MCF 10A (cell line): ENCODE measurements at regions not wholly inside any gene's neighbourhood (a gene's known extent, or its start where the extent isn't known, plus 50 kb on each side); places are given as distances from the start of the nearest gene placed in this dataset.

ENCODE experiments used
- BruUV-seq: library from RNA; stranded (reverse); fragments of 400-500 nt; replicated peaks from 2 replicates; lab custom pipeline; 2021; lab: Mats Ljungman, UMichigan
- CTCF ChIA-PET: fragments of 300-600 bp; sonication (Branson Sonifier 250); formaldehyde crosslinking; extraction: SDS; loops from one replicate; lab custom pipeline; 2021; ENCODE audit warnings: antibody characterized with exemption, inconsistent platforms; lab: Yijun Ruan, JAX
- POLR2A ChIA-PET: fragments of 300-600, 350-650 bp; sonication (Branson Sonifier 250); formaldehyde crosslinking; extraction: SDS; loops from one replicate; lab custom pipeline; 2020; ENCODE audit warnings: antibody characterized with exemption, inconsistent platforms; lab: Yijun Ruan, JAX
- DNase-seq: peaks from one replicate; pipeline ENCODE4 v3.0.0-alpha.2; 2018; ENCODE audit not compliant: unreplicated experiment
- H3K27ac Mint-ChIP-seq: one replicate; pipeline ENCODE4 v1.8.0; 2022; ENCODE audit warnings: mild to moderate bottlenecking, low read depth, mixed read lengths; ENCODE audit not compliant: unreplicated experiment
- H3K27me3 Mint-ChIP-seq: one replicate; pipeline ENCODE4 v1.8.0; 2022; ENCODE audit warnings: mixed read lengths; ENCODE audit not compliant: insufficient read depth, unreplicated experiment
- H3K36me3 Mint-ChIP-seq: one replicate; pipeline ENCODE4 v1.8.0; 2022; ENCODE audit warnings: mild to moderate bottlenecking, moderate library complexity, mixed read lengths; ENCODE audit not compliant: insufficient read depth, unreplicated experiment
- H3K4me1 Mint-ChIP-seq: one replicate; pipeline ENCODE4 v1.8.0; 2022; ENCODE audit warnings: mixed read lengths; ENCODE audit not compliant: insufficient read depth, unreplicated experiment
- H3K4me3 Mint-ChIP-seq: one replicate; pipeline ENCODE4 v1.8.0; 2022; ENCODE audit warnings: mild to moderate bottlenecking, moderate library complexity, mixed read lengths; ENCODE audit not compliant: unreplicated experiment
- H3K9me3 Mint-ChIP-seq: one replicate; pipeline ENCODE4 v1.8.0; 2022; ENCODE audit warnings: mixed read lengths; ENCODE audit not compliant: unreplicated experiment
- intact Hi-C: fragments of 100-400 bp; cut with micrococcal nuclease; formaldehyde crosslinking; loops from 2 replicates; pipeline ENCODE4 v1.14.1; 2022
- TF ChIP-seq, protein P1 (sequence below): fragments of 200-600 bp; IDR thresholded peaks from one replicate; pipeline ENCODE4 v1.8.0; 2022; ENCODE audit warnings: antibody characterized with exemption, mild to moderate bottlenecking; ENCODE audit not compliant: unreplicated experiment

DNA sequence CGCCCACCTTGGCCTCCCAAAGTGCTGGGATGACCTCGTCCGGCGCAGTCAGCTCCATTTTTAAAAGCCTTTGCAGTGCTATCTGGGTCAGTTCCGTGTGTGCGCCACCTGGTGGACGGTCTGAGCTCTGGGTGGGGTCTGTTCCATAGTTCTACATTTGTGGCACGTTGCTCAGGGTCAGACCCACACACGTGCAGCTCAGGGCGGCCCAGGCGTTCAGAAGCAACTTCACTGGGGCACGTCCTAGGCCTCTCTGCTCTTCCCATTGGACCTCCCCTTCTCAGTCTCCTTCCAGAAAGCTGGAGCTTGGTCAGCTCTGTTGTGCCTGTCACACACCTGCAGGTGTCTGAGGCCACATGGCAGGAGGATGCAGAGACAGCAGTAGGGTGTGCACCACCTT lies 137.9 kb downstream of the DNAJB6 start:
- H3K4me1 Mint-ChIP-seq: no peaks in the 10 kb centered on the region
- no peak overlapping the region for H3K27ac Mint-ChIP-seq
- H3K36me3 Mint-ChIP-seq: peaks cover 5% of the 10 kb centered on the region
- CTCF ChIA-PET: interaction anchor here (1.2 kb wide), 1 partner anchor 42 kb away, joined by 5 read pairs; no protein-coding TSS in a partner anchor
- H3K27me3 Mint-ChIP-seq: no peaks in the 10 kb centered on the region
- BruUV-seq: no TSS peak
- H3K4me3 Mint-ChIP-seq: no peak overlapping the region
- intact Hi-C loops: no loop called here
- POLR2A ChIA-PET: no interaction called here
- peaks cover 13% of the 10 kb centered on the region for H3K9me3 Mint-ChIP-seq
- TF ChIP-seq, protein P1, sequence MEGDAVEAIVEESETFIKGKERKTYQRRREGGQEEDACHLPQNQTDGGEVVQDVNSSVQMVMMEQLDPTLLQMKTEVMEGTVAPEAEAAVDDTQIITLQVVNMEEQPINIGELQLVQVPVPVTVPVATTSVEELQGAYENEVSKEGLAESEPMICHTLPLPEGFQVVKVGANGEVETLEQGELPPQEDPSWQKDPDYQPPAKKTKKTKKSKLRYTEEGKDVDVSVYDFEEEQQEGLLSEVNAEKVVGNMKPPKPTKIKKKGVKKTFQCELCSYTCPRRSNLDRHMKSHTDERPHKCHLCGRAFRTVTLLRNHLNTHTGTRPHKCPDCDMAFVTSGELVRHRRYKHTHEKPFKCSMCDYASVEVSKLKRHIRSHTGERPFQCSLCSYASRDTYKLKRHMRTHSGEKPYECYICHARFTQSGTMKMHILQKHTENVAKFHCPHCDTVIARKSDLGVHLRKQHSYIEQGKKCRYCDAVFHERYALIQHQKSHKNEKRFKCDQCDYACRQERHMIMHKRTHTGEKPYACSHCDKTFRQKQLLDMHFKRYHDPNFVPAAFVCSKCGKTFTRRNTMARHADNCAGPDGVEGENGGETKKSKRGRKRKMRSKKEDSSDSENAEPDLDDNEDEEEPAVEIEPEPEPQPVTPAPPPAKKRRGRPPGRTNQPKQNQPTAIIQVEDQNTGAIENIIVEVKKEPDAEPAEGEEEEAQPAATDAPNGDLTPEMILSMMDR: no peak
- DNase-seq: peak; percentile 13

DNA sequence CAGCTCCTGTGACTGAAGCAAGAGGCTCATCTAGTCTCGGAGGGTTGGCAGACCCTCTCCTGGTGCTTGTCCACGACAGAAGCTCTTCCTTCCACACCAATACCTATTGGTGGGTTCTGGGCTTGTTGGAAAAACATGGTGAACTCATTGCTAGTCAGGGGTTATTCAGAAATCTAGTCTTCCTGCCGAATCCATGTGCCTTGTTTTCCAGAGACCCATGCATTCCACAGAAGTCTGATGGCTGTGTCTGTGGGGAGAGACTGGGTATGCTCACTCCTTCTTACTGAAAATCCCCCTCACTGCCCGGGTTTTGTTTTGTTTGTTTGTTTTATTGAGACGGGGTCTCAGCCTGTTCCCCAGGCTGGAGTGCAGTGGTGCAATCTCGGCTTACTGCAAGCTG lies 138.3 kb downstream of the DNAJB6 start:
- DNase-seq: no peak
- intact Hi-C loops: no loop called here
- Mint-ChIP-seq H3K4me3 (no peak overlapping the region), H3K36me3 (peaks cover 5% of the 10 kb centered on the region), H3K9me3 (peaks cover 13% of the 10 kb centered on the region), H3K4me1 (no peaks in the 10 kb centered on the region), H3K27me3 (no peaks in the 10 kb centered on the region), H3K27ac (no peak overlapping the region)
- ChIA-PET CTCF (interaction anchor here (1.2 kb wide), 1 partner anchor 42 kb away, joined by 5 read pairs; no protein-coding TSS in a partner anchor), POLR2A (no interaction called here)
- TF ChIP-seq, protein P1: no peak
- no TSS peak for BruUV-seq

GRCh38 chr7:157475601-157476000 lies 138.8 kb downstream of the DNAJB6 start:
- Mint-ChIP-seq H3K27ac (no peak overlapping the region), H3K9me3 (peaks cover 13% of the 10 kb centered on the region), H3K36me3 (peaks cover 5% of the 10 kb centered on the region), H3K27me3 (no peaks in the 10 kb centered on the region), H3K4me1 (no peaks in the 10 kb centered on the region), H3K4me3 (no peak overlapping the region)
- intact Hi-C loops: no loop called here
- no TSS peak for BruUV-seq
- ChIA-PET CTCF (interaction anchor here (1.2 kb wide), 1 partner anchor 43 kb away, joined by 5 read pairs; no protein-coding TSS in a partner anchor), POLR2A (no interaction called here)
- DNase-seq: no peak
- TF ChIP-seq, protein P1: no peak

DNA sequence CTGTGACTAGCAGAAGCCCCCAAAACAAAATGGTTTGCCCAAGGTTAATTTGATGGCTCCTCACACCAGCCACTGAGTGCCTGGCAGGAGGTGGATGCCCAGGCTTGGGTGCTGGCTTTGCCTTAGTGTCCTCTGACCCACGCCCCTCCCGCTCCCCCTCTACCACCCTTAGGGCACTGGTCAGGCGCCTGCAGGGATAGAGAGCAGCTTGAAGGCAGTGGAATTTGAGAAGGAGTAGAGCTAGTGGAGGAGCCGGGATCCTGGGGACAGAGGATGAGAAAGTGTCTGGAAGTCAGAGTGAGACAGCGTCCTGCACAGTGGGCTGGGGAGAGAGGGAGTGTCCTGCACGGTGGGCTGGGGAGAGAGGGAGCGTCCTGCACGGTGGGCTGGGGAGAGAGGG lies 139.4 kb downstream of the DNAJB6 start:
- ChIA-PET POLR2A (no interaction called here), CTCF (no interaction called here)
- no peaks in the 10 kb centered on the region for H3K27me3 Mint-ChIP-seq
- no TSS peak for BruUV-seq
- no peak overlapping the region for H3K27ac Mint-ChIP-seq
- H3K36me3 Mint-ChIP-seq: peaks cover 5% of the 10 kb centered on the region
- H3K9me3 Mint-ChIP-seq: peaks cover 13% of the 10 kb centered on the region
- TF ChIP-seq, protein P1: no peak
- H3K4me1 Mint-ChIP-seq: no peaks in the 10 kb centered on the region
- intact Hi-C loops: no loop called here
- no peak for DNase-seq
- no peak overlapping the region for H3K4me3 Mint-ChIP-seq
